M059J (cell line): ENCODE measurements at regions not wholly inside any gene's neighbourhood (a gene's known extent, or its start where the extent isn't known, plus 50 kb on each side); places are given as distances from the start of the nearest gene placed in this dataset.
"Not testable (repeated sequence)": the region's sequence is repeated elsewhere in the genome, so short reads cannot be mapped to it uniquely, and the experiment has no call there.

ENCODE experiments used
- DNase-seq: peaks from one replicate; pipeline ENCODE4 v3.0.0-alpha.2; 2012; ENCODE audit warnings: low read depth

- no peak for DNase-seq
Measured at GRCh38 chr12:105455261-105455660, 124.8 kb downstream of the C12orf75 start.

GRCh38 chr12:105457026-105457425 lies 126.5 kb downstream of the C12orf75 start:
- DNase-seq, result no peak

DNA sequence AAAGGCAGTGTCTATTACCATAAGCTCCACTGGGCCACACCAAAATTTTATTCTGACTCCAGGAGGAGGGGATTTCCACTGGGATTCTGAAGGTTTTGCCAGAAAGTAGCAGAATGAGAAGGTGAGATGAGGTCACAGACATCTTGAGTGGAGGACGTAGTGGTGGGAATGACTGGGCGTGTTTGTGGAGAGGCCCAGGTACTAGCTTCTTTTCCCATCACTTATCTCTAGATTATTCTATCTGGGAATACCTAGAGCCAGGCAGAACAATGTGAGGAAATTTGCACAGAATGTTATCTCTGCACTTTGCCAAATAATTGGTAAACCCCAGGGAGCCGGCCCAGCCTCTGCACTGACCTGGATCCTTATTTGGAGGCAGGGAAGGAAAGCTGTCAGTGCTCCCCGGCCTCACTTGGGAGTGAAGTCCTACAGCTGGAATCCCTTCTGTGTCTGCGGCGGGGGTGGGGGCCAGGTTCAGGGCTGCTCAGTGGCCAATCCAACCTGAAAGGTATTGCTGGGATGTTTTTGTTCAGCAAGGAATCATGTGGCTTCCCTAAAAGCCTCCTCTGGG lies 129.4 kb downstream of the C12orf75 start:
- no peak for DNase-seq

- peak; percentile 35 for DNase-seq
Measured at GRCh38 chr12:105461271-105461943, 130.9 kb downstream of the C12orf75 start.

DNA sequence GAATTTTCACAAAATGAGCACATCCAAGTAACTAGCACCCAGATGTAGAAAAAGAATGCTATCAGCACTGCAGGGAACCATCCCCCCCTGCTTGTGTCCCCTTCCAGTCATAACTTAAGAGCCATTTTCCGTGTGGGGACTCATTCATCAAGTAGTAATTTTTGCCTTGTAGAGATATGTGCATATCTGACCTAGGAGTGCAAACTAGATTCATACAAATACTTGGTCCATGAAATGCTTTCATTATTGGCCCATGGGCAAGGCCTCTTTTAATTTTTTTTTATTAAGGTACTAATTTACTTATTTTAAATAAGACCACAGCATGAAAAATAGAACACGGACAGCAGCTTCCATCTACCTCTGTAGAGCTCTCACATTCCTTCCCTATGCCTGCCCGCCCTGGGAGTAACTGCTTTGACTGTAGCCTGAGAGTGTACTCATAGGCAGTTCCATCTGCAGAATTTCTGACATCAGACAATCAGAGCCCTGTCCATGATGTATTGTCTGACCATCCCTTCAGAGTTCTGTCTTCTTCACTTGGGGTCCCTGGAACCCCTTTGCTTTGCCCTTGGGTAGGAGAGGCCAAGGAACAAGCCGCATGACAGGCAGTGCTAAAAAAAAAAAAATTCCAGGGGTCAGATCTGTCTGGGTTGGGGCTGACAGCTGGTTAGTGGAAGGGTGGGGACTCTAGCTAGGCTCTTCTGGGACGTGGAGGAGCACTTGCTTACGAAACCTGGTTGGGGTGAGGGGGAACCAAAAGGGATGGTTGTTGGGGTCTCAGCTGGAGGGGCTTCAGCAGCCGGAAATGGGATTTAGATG lies 131.7 kb downstream of the C12orf75 start:
- no peak for DNase-seq

- DNase-seq, result peak; percentile 20
Measured at GRCh38 chr12:105462831-105463230, 132.3 kb downstream of the C12orf75 start.

GRCh38 chr12:105464406-105464805 lies 133.9 kb downstream of the C12orf75 start:
- DNase-seq, result no peak

GRCh38 chr12:105466231-105466900 lies 135.9 kb downstream of the C12orf75 start:
- no peak for DNase-seq

GRCh38 chr12:105466901-105467598 lies 136.6 kb downstream of the C12orf75 start:
- no peak for DNase-seq

- no peak for DNase-seq
Measured at GRCh38 chr12:105467710-105468366, 137.3 kb downstream of the C12orf75 start.

DNA sequence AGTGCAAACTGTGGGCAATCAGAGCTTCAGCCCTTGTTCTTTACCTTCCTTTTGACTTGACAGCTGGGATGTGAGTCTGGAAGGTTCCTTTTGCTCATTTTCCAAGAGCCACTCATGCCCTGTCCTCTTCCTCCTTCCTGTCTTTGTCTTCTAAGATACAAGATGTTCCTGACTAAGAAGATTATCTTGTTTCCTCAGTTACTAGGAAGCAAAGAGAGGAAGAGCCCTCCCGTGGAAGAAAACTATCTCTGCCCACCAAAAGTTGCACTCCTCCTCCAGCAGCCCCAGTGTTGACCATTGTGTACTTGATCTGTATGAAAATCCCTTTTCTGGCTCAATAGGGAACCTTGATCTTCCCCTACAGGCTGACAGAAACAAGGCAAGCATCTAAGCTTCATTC lies 138.0 kb downstream of the C12orf75 start:
- DNase-seq, result no peak

DNA sequence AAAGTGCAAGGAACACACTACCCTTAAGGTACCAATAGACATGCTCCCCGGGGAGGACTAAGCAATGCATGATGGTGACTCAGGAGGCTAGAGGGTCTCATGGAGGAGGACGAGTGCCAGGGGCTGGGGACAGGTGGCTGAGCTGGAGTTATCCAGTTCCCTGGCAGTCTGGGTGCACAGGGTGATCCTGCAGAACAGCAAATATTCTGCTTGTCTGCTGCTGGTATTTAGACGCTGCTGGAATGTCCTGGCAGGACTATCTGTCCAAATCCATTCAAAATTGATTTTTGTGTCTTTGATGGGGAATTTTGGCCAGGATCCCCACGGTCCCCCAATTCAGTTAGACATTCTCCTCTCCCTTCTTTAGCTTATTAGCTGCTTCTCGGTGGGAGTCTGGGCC lies 138.7 kb downstream of the C12orf75 start:
- DNase-seq, result no peak

DNA sequence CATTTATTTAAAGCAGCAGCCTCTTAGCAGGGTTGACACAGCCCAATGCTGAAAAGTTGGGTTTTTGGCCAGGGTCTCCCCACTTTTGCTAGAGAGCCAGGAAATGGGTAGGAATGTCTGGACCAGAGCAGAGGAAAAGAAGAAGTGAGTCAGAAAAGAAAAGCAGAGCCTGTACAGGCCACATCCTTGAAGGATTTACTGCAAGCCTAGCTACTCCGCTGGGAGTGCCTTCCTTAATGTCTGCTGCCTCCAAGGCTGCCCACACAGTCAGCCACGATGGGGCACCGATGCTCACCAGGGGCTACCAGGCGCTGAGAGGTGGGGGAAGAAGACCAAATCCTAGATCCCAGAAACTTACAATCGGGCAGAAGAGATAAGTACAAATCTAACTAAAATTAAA lies 139.2 kb downstream of the C12orf75 start:
- DNase-seq, result no peak

- DNase-seq, result no peak
Measured at GRCh38 chr12:105470102-105470501, 139.6 kb downstream of the C12orf75 start.

- no peak for DNase-seq
Measured at GRCh38 chr12:105470601-105471000, 140.1 kb downstream of the C12orf75 start.

GRCh38 chr12:105474672-105475071 lies 144.2 kb downstream of the C12orf75 start:
- peak; percentile 89 for DNase-seq

DNA sequence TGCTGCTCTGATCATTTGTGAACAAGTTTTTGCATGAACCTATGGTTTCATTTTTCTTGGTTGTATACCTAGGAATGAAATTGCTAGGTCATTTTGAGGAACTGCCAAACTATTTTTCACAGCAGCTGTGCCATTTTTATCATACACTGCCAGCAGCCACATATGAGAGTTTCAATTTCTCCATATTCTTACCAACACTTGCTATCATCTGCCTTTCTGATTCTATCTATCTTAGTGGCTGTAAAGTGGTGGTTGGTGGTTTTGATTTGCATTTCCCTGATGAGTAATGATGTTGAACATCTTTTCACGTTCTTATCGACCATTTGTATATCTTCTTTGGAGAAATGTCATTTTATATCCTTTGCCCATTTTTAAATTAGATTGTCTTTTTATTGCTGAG lies 146.1 kb downstream of the C12orf75 start:
- peak; percentile 30 for DNase-seq

DNA sequence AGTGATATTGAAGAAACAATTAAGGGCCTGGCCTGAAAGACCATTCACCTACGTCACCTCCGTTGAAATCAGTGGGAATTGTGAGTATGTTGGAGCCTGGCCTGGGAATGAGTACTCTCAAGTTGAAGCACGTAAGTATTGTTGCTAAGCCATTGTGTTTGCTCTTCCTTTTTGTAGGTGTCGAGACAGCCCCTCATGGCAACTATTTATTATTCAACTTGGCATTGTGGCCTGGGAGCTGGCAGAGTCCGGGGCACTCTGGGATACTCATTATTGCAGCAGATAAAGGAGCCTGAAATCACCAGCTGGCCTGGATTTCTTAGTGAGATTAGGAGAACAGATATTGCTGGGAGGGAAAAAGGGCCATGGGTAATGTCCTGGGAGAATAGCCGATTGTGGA lies 147.4 kb downstream of the C12orf75 start:
- no peak for DNase-seq

GRCh38 chr12:105478788-105479187 lies 148.3 kb downstream of the C12orf75 start:
- DNase-seq, result not testable (repeated sequence)

GRCh38 chr12:105479710-105480109 lies 149.2 kb downstream of the C12orf75 start:
- DNase-seq, result no peak

DNA sequence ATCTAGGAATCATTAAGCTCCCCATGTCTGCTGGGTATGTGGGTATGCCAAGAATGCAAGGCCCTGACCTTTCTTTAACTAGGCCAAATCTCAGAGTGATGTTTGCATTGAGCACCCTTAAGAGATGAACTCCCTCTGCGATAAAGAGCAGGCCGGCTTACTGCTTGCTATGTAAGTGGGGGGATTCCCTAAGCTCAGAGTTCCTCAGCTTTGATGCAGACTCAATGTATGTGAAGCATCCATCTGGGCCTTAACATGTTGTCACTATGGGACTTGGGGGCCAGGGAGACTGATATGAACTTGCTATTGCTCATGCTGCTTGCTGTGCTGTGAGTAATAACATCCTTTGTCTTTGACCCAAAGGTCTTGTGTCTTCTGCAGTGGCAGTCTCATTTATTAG lies 149.7 kb downstream of the C12orf75 start:
- peak; percentile 69 for DNase-seq
